ENCODE measurements at regions not wholly inside any gene's neighbourhood (a gene's known extent, or its start where the extent isn't known, plus 50 kb on each side); places are given as distances from the start of the nearest gene placed in this dataset.

DNA sequence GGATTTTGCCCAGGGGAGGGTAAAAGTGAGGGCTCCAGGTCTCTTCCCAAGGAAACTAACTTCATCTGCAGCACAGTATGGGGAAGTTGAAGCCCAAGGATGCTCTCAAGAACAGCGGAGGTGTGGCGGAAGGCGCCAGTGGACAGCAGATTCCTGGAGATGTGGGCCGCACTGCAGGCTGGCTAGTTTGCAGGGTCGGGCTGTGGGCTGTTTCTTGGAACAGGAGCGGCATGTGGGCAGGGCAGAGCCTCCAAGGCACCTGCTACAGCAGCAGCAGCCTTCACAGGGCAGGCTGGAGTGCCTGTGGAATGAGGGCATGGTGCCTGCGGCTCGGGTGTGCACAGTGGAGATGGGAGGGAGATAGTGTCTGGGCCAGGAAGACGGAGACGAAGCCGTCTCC lies 100.0 kb upstream of the SFSWAP start:
- no peak overlapping the region for H3K27ac ChIP-seq (ENCODE audit: low read depth in 1 of 2, low read length in 2 of 2)
- TF ChIP-seq, protein P1, sequence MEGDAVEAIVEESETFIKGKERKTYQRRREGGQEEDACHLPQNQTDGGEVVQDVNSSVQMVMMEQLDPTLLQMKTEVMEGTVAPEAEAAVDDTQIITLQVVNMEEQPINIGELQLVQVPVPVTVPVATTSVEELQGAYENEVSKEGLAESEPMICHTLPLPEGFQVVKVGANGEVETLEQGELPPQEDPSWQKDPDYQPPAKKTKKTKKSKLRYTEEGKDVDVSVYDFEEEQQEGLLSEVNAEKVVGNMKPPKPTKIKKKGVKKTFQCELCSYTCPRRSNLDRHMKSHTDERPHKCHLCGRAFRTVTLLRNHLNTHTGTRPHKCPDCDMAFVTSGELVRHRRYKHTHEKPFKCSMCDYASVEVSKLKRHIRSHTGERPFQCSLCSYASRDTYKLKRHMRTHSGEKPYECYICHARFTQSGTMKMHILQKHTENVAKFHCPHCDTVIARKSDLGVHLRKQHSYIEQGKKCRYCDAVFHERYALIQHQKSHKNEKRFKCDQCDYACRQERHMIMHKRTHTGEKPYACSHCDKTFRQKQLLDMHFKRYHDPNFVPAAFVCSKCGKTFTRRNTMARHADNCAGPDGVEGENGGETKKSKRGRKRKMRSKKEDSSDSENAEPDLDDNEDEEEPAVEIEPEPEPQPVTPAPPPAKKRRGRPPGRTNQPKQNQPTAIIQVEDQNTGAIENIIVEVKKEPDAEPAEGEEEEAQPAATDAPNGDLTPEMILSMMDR (IDR thresholded peaks at IDR 0.05), result no peak
- Mint-ChIP-seq H3K9me3 (no peaks in the 10 kb centered on the region), H3K4me1 (ENCODE audit: low read depth) (peaks cover 33% of the 10 kb centered on the region), H3K4me3 (no peak overlapping the region), H3K27me3 (no peaks in the 10 kb centered on the region), H3K36me3 (ENCODE audit: low read depth) (no peaks in the 10 kb centered on the region), H3K27ac (no peak overlapping the region)
- intact Hi-C loops (cut with DNase I, micrococcal nuclease), result no loop called here
- ATAC-seq (ENCODE audit: poor library complexity) (no peak), DNase-seq (no peak)
- no peaks in the 10 kb centered on the region for H3K36me3 ChIP-seq (ENCODE audit: insufficient read depth, low read length)
- H3K9me3 ChIP-seq (ENCODE audit: control insufficient read depth in 1 of 2, insufficient read depth in 1 of 2, low read length in 2 of 2), result no peaks in the 10 kb centered on the region
- no peak overlapping the region for H3K4me3 ChIP-seq (ENCODE audit: low read length)
- ChIA-PET CTCF (no interaction called here), POLR2A (no interaction called here)
- no peaks in the 10 kb centered on the region for H3K27me3 ChIP-seq (ENCODE audit: control insufficient read depth in 1 of 2, insufficient read depth in 2 of 2, low read length in 2 of 2)
- H3K4me1 ChIP-seq (ENCODE audit: insufficient read depth, low read length), result peaks cover 31% of the 10 kb centered on the region

DNA sequence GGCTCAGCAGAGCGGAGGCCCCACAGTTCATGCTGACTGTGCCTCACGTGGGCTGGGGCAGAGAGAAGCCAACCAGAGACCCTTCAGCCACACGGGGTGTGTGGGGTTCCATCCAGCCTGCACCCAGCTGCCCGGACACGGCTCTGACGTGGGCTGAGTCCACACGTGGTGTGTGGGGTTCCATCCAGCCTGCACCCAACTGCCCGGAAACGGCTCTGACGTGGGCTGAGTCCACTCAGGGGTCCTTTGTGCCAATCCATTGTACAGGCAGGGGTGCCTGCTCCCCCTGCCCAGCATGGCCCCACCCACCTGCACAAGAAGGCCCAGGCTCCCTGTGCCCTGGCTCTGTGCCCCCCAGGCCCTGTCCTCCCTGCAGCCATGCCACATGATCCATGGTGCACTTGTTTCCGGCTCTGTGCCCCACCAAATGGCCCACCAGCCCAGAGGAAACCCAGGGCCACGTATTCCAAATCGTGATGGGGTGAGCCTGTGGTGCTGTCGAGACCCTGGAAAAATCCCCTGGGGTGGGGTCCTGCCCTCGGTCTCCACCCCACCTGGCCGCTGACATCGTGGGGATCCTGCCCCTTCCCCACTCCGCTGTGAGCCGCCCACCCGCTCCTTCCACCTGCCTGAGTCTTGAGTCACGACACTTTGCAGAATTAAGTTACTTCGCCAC lies 99.3 kb upstream of the SFSWAP start:
- Histone ChIP-seq H3K4me1 (ENCODE audit: insufficient read depth, low read length) (peaks cover 25% of the 10 kb centered on the region), H3K27ac (ENCODE audit: low read depth in 1 of 2, low read length in 2 of 2) (no peak overlapping the region), H3K36me3 (ENCODE audit: insufficient read depth, low read length) (no peaks in the 10 kb centered on the region), H3K4me3 (ENCODE audit: low read length) (no peak overlapping the region), H3K9me3 (ENCODE audit: control insufficient read depth in 1 of 2, insufficient read depth in 1 of 2, low read length in 2 of 2) (no peaks in the 10 kb centered on the region), H3K27me3 (ENCODE audit: control insufficient read depth in 1 of 2, insufficient read depth in 2 of 2, low read length in 2 of 2) (no peaks in the 10 kb centered on the region)
- H3K27ac Mint-ChIP-seq, result no peak overlapping the region
- no peak overlapping the region for H3K4me3 Mint-ChIP-seq
- H3K9me3 Mint-ChIP-seq, result no peaks in the 10 kb centered on the region
- ChIA-PET POLR2A (no interaction called here), CTCF (no interaction called here)
- no peaks in the 10 kb centered on the region for H3K36me3 Mint-ChIP-seq (ENCODE audit: low read depth)
- no peaks in the 10 kb centered on the region for H3K27me3 Mint-ChIP-seq
- no peak for DNase-seq
- H3K4me1 Mint-ChIP-seq (ENCODE audit: low read depth), result peaks cover 27% of the 10 kb centered on the region
- ATAC-seq (ENCODE audit: poor library complexity), result no peak
- TF ChIP-seq, protein P1 (IDR thresholded peaks at IDR 0.05), result no peak
- intact Hi-C loops (cut with DNase I, micrococcal nuclease), result no loop called here

DNA sequence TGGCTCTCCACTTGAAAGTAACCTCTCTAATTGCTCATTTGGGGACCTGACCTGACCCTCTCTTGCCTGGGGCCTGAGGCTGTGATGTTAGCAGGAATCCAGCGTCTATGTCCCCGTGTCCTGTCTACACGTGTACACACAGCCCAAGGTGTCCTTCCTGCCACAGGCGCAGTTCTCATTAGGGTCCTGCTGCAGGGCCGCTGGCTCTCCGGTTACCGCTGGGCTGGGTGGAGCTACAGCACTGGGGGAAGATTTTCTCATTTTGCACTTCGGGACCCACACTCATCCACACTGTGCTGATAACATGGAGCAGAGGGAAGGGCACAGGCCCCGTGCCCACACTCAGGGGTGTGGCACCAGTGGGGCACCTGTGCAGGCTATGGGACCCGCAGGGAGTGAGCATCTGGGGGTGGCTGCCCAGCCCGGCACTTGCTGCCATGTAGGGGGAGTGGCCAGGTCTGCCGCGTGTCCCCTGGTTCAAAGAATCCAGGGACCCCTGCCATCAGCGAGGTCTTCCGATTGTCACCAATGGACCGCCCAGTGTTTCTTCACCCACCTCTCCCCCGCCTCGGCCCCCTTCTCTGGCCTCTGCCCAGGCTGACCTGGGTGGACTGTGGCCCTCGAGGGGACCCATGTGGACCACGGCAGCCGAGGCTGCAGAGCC lies 98.7 kb upstream of the SFSWAP start:
- ChIA-PET CTCF (no interaction called here), POLR2A (no interaction called here)
- no peak overlapping the region for H3K4me3 ChIP-seq (ENCODE audit: low read length)
- no peak for ATAC-seq (ENCODE audit: poor library complexity)
- no peak overlapping the region for H3K27ac ChIP-seq (ENCODE audit: low read depth in 1 of 2, low read length in 2 of 2)
- H3K27me3 ChIP-seq (ENCODE audit: control insufficient read depth in 1 of 2, insufficient read depth in 2 of 2, low read length in 2 of 2), result peaks cover 0 to 6% of the 10 kb centered on the region in 2 experiments
- H3K4me3 Mint-ChIP-seq, result no peak overlapping the region
- no peaks in the 10 kb centered on the region for H3K9me3 Mint-ChIP-seq
- peaks cover 1% of the 10 kb centered on the region for H3K27me3 Mint-ChIP-seq
- H3K36me3 Mint-ChIP-seq (ENCODE audit: low read depth), result no peaks in the 10 kb centered on the region
- H3K27ac Mint-ChIP-seq, result no peak overlapping the region
- no peaks in the 10 kb centered on the region for H3K9me3 ChIP-seq (ENCODE audit: control insufficient read depth in 1 of 2, insufficient read depth in 1 of 2, low read length in 2 of 2)
- H3K36me3 ChIP-seq (ENCODE audit: insufficient read depth, low read length), result no peaks in the 10 kb centered on the region
- DNase-seq, result no peak
- TF ChIP-seq, protein P1 (IDR thresholded peaks at IDR 0.05), result no peak
- peaks cover 18% of the 10 kb centered on the region for H3K4me1 ChIP-seq (ENCODE audit: insufficient read depth, low read length)
- intact Hi-C loops (cut with DNase I, micrococcal nuclease), result no loop called here
- peaks cover 22% of the 10 kb centered on the region for H3K4me1 Mint-ChIP-seq (ENCODE audit: low read depth)
